GM18511 (cell line): ENCODE measurements at regions not wholly inside any gene's neighbourhood (a gene's known extent, or its start where the extent isn't known, plus 50 kb on each side); places are given as distances from the start of the nearest gene placed in this dataset.

Source experiments
- ATAC-seq: cut with Tn5 transposase; IDR thresholded peaks from one replicate; pipeline ENCODE4 v1.9.1; 2021; ENCODE audit warnings: mild to moderate bottlenecking, moderate library complexity; ENCODE audit not compliant: unreplicated experiment

DNA sequence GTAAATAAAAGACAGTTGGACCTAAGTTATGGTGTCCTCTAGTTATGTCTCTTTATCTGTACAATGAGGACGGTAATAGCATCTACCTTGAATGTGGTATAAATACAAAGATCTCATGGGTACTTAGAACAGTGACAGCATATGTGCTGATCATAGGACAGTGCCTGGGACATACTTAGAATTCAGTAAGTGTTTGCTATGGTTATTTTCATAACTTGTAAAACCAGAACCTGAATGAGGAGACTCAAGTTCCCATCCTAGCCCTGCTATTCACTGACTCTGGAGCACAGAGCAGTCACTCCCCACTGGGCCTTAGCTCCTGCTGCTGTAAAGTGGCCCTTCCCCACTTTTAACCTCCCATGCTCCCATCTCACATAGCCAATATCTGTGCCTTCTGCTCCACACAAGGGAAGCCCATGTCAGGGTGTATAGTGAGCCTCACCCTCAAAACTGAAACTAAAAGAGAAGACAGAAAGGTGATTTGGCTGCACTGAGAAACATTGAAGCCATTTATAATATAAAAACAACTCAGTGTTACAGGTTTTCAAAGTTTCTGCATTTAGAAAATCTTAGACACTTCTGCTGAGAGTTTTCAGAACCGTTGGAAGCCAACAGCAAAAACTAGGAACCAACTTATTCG lies 225.4 kb upstream of the UBE2E2 start:
- peak; percentile 90 for ATAC-seq

DNA sequence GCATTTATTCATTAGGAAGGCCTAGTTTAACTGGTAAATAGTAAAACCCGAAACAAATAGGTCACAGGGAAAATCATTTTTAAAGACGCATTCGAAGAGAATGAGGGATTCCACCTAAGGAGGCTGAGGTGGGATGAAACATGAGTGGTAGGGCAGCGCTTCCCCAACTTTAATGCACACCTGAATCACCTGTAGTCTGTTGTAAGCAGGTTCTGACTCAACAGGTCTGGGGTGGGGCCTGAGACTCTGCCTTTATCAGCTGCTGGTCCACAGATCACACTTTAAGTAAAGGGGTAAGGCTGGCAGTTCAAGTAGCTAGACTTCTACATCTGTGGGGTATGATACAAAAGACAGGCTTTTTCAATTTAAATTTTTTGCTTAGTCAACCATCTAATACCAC lies 223.5 kb upstream of the UBE2E2 start:
- ATAC-seq, result no peak

DNA sequence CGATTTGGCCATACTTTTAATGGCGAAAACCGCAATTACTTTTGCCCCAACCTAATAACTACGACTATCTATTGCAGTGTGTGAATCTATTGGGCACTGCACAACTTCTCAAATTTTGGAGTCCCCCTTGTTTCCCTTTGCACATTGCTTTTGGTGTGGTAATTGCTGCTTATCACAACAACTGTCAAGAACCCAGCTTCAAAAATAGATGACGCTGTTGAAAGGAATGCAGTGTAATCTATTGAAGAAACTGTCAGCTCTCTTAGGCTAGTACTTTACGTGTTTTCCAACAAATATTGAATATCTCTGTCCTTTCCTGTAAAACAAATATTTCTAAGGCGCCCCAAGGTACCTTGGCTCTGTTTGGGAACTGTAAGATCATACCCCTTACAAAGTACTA lies 222.8 kb upstream of the UBE2E2 start:
- no peak for ATAC-seq

DNA sequence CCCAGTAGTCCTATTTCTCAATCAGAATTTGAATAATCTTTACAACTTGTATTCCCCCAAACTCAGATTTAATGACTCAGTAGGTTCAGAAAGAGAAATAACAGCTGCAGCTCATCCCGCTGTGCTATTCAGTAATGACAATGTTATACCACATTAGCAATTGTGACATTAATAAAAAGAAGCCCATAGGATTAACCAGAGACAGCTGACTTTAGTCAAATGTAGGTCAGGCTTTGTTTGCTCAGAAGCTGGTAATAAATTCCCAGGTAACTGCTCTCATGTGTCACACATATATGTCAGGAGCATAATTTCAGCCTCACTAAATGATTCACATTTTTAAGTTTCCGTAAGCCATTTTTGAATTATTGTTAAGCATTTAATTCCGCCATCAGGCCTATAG lies 222.0 kb upstream of the UBE2E2 start:
- no peak for ATAC-seq

DNA sequence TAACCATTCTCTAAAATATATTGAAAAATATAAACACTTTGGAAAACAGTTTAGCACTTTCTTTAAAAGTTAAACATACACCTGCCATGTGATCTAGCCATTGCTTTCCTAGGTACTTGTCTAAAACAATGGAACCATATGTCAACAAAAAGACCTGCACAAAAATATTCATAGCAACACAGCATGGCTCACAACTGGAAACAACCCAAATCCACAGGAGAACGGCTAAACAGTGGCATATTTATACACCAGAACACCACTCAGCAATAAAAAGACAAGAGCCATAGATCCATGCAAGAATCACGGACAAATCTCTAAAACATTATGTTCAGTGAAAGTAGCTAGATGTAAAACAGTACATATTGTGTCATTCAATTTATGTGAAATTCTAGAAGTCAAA lies 221.3 kb upstream of the UBE2E2 start:
- ATAC-seq, result no peak

DNA sequence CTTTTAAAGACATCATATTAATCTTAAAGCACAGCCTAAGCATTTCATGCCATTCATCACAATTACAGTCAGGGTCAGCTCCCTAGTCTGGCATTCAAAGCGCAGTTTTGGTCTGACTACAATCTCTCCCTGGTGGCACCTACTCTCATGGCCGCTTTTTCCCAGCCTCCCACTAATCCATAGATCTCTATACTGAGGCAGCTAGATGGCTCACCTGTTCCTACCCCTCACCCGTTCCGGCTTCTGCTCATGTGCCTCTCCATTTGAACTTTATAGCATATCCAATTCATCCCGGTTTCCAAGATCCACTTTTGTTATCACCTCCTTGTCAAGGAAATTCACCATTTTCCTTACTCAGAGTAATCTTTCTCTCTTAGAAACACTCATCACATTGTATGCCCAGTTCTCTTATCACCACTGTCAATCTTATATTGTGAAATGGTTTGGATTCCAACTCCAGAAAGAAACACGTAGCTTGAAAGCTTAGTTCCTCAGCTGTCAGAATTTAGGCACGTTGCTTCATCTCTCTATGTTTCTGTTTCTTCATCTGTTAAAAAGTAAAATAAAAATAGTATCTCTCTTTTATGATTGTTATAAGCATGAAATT lies 220.0 kb upstream of the UBE2E2 start:
- ATAC-seq, result no peak

DNA sequence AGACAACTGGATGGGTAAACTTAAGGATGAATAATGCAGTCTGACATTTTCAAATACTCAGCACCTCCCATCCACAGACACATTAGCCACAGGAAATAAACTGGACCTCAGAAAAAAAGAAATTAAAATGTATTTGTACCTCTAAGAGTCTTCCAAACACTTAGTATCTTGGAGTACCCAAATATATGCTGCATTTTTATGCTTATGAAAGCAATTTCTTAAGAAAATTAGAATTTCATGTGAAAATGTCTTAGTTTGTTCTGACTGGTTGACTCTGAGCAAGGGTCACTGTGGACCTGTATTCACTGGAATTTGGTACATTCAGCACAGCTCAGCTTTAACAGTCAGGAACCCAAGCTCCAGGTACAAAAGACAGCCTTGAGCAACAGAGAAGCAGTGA lies 216.2 kb upstream of the UBE2E2 start:
- ATAC-seq, result no peak

DNA sequence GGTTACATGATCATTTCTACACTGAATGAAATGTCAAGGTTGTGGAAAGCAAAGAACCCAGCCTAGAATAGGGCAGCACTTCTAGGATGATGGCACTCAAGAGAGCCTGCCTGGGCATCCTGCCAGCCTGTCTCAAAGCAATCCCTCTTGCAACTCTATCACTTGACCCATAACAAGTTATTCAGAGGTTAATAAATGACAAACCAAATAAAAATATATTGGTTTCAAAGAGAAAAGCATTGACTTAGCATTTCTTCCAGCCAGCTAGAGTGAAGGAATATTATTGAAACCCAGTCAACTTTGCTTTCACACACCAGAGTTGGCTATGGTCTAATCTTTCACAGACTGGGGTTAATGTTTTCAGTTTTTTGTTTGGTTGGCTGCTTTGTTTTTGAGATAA lies 214.6 kb upstream of the UBE2E2 start:
- ATAC-seq, result no peak

DNA sequence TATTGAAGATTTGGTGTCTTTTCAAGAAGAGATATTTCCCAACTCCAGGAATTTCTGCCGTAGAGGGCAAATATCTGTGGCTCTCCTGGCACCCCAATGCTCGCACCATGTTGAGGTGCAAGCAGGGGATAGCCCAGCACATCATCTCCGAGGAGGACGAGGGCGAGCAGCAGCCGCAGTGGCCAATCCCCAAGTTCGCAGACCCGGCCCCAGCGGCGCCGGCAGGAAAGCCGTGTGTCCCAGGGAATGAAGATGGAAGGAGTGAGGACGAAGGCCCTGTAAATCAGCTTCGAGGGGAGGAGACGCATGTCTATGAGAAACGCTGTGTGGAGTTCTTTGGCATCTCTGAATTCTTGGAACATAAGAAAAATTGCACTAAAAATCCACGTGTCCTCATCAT lies 213.4 kb upstream of the UBE2E2 start:
- no peak for ATAC-seq

DNA sequence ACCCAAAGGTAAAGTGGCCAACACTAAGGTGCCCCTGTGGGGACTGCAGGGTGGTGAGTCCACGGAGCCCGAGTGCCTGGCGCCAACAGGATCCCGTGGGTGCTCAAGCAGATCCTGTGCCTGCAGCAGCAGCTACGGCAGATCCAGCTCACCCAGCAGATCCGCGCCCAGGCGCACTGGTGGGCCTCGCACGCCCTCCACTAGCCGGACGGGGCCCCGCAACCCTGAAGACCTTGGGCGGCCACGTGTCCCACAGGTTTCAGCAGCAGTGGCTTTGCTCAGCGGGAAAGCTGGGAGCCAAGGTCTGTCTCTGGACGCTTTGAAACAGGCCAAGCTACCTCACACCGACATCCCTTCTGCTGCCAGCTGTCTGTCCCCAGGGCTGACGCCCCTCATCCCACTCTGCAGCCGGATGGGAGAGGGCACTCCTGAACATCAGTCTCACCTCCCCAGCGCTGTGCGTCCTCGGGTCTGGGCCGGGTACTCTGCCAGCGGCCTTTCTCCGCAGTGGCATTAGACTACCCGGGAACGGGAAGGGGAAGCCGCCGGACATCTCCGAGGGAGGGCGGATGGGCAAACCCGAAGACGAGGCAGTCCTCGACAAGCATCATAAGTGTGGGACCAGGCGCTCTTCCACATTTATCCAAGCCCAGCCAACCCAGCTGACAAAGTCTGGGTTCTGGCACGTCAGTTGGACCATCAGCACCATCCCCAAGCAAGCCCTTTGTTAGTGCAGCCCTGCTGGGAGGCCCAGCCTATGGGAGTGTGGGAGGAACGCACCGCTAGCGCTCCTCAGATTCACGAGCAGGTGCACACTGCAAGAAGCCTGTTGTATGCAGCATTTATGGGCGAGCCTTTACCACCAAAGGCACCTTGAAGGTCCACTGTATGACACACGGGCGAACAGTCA lies 212.6 kb upstream of the UBE2E2 start:
- ATAC-seq, result no peak

DNA sequence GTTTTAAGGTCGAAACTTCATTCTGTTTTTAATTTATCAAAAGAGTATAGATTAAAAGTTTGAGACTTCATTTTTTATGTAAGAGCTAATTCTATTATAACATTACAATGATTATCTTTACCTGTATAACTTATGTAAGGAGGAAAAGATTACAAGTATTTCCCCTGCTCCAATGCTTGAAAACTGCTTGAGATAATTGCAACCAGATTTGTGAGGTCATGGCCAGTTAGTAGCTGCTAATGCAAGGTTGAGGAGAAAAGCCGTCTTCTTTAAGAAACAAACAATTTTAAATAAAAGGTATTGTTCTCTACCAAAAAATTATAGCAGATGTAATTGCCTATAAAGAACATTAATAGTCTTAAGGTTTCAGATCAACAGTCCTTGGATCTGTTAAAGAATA lies 208.3 kb upstream of the UBE2E2 start:
- no peak for ATAC-seq

DNA sequence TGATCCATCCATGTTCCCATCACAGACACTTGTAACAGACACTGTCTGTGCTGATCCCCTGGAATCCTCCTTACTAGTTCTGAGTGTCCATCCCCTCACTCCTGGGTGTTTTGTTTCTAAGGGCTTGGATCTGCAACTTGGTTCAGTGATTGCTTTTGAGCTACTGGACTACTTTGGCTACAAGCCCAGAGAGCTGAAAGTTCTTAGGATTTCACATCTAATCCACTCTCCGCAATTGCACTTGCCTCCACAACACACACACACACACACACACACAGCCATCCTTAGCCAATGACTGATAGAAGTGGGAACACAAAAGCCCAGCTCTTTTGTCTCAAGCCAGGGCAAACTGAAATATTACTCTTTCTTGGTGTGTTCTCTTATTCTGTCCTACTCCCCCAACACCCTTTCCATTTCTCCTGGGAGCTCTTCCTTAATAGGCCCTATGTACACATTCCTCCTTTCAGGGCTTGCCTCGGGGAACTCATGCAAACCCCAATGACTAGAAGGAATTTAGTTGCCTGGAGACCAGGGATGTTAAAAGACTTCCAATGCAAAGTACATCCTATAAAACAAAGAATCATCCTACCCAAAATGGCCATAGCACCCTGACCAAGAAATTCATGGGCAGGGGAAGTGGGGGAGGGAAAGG lies 206.1 kb upstream of the UBE2E2 start:
- ATAC-seq, result no peak

DNA sequence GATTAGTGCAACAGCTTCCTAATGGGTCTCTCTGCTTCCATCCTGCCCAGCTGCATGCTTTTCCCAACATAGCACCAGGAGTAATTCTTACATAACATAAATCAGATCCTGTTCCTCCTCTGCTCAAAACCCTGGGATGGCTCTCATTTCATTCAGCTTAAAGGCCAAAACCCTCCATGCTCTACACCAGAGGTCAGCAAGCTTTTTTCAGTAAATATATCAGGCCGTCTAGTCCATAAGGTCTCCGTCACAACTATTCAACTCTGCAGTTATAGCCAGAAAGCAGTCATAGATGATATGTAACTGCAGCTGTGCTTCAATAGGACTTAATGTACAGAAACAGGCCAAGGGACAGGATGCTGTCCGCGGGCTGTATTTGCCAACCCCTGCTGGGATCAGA lies 202.8 kb upstream of the UBE2E2 start:
- ATAC-seq, result no peak

DNA sequence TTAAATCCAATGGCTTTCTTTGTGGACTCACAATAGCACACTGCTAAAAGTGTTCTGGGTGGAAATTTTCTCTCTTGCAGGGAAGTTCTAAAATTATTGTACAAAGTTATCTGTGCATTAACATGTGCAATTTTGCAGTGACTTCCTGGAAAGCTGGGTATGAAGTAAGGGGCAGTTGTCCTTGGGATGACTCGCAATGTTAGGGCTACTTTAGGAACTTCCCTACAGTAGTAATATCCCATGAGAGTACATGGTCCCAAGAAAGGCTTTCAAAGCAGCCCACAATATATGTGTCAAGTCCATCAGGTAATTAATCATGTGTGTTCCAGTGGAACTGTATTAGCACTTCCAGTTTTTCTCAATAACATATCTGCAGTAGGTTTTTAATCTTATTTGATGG lies 201.0 kb upstream of the UBE2E2 start:
- no peak for ATAC-seq

DNA sequence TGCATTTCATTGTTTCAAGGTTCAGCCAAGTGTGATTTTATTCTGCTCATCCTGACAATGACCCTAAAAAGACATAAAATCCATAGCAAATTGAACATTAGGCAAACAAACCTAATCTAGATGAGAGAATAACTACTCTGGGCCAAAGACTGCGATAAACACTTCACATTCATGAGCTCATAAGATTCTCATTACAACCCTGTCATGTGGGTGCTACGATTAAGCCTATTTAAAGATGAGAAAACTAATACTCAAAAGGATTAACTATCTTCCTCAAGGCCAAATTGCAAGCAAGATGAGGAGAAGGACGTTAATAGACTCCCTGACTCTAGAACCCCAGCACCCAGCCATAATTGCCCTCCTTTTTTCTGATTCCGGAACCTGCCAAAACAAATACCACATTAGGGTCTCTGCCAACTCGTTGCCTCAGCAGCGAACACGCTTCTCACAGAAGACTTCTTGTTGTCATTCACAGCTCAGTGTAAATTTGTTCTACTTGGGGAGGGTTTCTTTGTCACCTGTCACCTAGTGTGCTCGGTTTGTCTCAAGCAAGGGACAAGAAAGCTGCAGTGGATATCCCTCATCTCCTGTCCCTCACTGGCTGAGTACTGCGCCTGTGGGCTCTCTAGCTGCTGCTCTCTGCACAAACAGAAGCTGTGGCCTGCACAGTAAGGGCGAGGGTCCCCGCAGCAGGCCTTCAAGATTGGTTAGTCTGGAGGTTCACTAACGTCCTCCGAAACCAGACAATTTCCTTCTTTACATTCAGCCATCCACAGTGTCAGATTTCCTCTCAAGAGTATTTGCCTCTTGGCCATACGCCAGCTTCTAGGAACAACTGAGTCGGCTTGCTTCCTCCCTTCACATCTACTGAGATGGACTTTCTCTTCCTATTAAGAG lies 200.0 kb upstream of the UBE2E2 start:
- no peak for ATAC-seq

DNA sequence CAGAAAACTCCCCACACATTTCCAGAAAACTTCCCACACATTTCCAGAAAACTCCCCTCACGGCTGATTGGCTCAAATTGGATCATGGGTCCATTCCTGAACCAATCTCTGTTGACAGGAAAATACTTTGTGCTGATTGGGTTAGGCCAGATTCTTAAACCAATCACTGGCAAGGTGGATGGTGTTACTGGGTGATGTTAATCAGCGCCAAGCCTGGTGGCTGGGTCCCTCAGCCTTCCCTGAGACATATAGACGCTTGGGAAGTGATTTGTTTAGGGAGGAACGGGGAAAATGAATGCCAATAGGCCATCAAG lies 199.4 kb upstream of the UBE2E2 start:
- ATAC-seq, result no peak

DNA sequence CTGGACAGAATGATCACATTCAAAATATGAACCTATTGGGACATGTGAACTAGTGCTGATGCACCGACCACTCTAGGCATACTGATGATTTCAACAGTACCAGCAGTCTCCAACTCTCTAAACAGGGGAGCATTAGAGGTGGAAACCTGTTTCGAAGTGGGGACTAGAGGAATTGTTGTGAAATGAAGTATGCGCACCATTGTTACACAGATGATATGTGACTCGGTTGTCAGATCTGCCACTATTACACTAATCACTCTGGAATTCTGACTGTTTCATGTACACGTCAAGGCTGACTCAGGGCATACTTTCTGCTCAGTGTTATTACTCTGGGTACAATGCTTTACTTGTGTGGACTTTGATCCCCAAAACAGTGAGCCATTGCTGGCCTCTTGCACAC lies 198.2 kb upstream of the UBE2E2 start:
- ATAC-seq, result no peak

DNA sequence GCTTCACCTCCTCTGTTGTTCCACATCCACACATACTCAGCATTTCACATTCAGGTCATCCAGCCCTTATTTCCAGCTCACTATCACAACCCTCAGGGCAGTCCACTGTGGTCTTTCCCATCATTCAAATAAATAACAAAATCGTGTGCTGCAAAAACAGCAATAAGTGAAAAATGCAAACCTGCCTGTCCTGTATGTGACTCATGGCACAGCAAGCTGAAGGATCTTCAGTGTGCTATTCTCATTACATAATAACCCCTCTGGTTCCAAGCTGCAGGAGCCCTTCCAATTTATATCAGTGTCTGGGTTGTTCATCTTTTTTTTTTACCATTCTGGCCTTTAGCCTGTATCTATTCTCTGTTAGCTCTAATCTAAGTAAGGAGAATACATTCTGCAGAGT lies 185.3 kb upstream of the UBE2E2 start:
- no peak for ATAC-seq

DNA sequence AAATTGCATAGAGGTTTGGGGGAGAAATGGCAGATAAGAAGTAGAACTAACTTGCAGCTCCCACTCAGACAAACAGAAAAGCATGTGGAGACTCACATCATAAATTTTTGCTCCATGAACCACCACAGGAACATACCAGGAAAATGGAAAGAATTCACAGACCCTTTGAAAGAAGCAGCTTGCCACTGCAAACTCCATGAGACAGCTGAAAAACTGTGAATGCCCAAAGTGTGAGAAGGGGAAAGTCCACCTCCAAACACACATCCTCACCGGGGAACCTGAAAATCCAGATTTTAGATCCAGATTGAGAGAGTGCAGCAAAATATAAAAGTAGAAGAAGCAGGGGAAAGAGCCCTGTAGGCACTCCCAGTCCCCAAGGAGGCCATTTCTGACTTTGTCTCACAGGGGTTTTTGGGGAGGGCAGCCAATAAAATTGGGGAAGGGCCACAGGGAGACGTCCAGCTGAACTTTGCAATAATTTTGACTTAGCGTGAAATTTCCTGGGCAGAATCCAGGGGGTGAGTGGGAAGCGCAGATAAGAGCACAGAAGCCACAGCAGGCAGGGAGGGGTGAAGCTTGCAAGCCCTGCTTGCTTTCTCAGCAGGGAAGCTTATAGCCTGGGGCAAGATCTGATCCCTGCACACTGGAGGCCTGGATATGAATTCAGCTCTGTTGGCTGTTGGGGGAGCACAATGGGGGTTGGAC lies 183.4 kb upstream of the UBE2E2 start:
- no peak for ATAC-seq

DNA sequence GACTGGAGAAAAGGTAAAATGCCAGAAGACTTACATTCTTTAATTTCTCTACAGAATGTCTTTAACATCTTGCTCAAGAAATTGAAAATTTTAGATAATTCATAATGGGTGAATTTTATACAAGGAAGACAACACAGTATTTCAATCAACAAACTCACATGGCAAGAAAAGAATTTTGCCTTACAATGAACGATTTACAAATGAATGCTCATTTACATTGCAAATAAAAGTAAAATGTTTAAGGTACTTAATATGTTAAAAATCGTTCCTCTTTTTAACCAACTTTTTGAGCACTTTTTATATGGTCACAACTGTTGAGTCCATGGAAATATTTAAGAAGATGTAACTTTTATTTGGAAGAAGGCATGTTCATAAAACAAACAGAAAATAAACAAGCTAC lies 174.8 kb upstream of the UBE2E2 start:
- ATAC-seq, result no peak
